Putamen (tissue), 1 donor: ENCODE measurements at regions not wholly inside any gene's neighbourhood (a gene's known extent, or its start where the extent isn't known, plus 50 kb on each side); places are given as distances from the start of the nearest gene placed in this dataset.

Source experiments
- DNase-seq: peaks from one replicate; pipeline ENCODE4 v3.0.0-alpha.2; 2016; ENCODE audit warnings: low spot score

- no peak for DNase-seq
Observed at GRCh38 chr10:24793648-24794379, 70.1 kb upstream of the ARHGAP21 start.

GRCh38 chr10:24792638-24793037, 69.0 kb upstream of the ARHGAP21 start:
- DNase-seq, result no peak

DNA sequence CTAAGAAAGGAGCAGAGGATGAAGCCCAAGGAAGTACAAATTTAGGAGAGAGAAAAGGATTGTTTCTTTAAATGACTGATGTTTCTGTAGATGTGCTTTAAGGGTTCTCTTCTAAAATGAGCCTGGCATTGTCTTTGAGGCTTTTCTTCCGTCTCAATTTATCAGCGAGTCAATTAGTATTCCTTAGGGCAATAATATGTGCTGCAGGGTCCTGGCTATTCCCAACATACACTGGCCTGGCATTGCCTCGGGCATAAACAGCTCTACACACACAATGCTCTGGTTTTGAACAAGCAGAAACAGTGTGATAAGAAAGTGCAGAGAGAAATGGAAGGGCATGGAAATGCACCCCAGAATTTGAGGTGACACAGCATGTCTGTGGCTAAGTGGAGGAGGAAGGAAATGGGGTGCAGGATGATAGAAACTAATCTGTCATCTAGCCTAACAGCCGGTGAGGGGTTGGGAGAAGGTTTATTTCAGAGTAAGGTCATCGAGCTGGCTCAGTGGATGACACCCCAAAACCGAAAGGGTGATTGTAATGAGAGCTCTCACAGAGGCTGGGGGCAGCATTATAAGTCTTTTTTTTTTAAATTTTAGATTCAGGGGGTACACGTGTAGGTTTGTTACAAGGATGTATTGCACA, 67.5 kb upstream of the ARHGAP21 start:
- DNase-seq, result peak; percentile 47

GRCh38 chr10:24790599-24790998, 66.9 kb upstream of the ARHGAP21 start:
- DNase-seq, result peak; percentile 91

GRCh38 chr10:24790073-24790472, 66.4 kb upstream of the ARHGAP21 start:
- DNase-seq, result no peak

- DNase-seq, result no peak
Observed at GRCh38 chr10:24784923-24785322, 61.2 kb upstream of the ARHGAP21 start.

GRCh38 chr10:24784061-24784460, 60.4 kb upstream of the ARHGAP21 start:
- DNase-seq, result peak; percentile 93

- no peak for DNase-seq
Observed at GRCh38 chr10:24783504-24783903, 59.8 kb upstream of the ARHGAP21 start.

GRCh38 chr10:24779737-24780136, 56.0 kb upstream of the ARHGAP21 start:
- no peak for DNase-seq

DNA sequence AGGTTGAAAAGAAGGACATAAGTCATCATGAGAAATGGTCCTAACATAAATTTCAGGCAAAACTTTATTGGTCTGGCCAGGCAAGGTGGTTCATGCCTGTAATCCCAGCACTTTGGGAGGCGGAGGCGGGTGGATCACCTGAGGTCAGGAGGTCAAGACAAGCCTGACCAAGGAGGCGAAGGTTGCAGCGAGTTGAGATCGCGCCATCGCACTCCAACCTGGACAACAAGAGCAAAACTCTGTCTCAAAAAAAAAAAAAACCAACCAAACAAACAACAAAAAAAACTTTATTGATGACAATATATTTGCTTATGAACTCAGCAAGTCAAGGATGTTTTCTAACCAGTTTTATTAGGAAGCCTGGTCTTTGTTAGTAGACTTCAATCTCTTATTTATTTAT, 54.6 kb upstream of the ARHGAP21 start:
- DNase-seq, result no peak

- DNase-seq, result no peak
Observed at GRCh38 chr10:24777196-24777595, 53.5 kb upstream of the ARHGAP21 start.

DNA sequence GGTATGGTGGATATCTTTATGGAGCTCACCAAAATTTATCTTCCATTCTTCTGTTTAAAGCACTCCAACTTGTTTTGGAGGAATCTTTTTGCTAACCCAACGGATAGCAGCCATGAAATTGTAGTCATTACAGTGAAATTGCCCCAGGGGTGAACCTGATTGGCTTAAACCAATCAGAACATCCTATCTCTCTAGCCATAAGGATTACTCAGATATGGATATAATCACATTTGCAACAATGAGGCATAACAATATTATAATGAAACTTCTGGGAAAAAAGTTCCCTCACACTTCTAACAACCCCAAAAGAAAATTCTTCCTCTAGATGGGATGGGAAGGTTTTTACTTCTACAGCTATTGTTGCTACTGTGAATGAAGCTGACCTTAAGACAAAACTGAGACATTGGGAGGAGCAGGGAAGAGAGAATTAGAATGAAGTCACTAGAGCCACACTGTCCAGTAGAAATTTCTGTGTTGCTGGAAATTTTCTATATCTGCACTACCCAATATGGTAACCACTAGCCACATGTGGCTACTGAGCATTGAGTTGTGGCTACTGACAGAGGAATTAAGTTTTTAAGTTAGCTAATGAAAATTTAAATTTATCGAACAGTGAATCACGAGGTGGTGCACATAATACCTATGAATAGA, 50.4 kb upstream of the ARHGAP21 start:
- DNase-seq, result no peak
